HepG2 (cell line): ENCODE measurements at regions not wholly inside any gene's neighbourhood (a gene's known extent, or its start where the extent isn't known, plus 50 kb on each side); places are given as distances from the start of the nearest gene placed in this dataset.

Experiments
- BHLHE40 ChIP-seq: IDR thresholded peaks from 2 replicates; pipeline ENCODE4 v1.6.1; 2011; ENCODE audit warnings: low read length, improper control_type of control experiment
- FOXA3 ChIP-seq: IDR thresholded peaks from 2 replicates; pipeline ENCODE4 v1.6.1; 2016; ENCODE audit warnings: missing genetic modification reagents, missing compliant biosample characterization
- FOXP1 ChIP-seq, 2 experiments: fragments of 450-650 bp in 1 of 2; IDR thresholded peaks; 2 replicates each; pipeline ENCODE4 v1.6.1; 2017 to 2018; ENCODE audit warnings: antibody characterized with exemption in 1 of 2
- GATA4 ChIP-seq: sonication (generic); IDR thresholded peaks from 2 replicates; pipeline ENCODE4 v1.6.1; 2016; ENCODE audit warnings: antibody characterized with exemption, low read depth, borderline replicate concordance
- HMG20A ChIP-seq: IDR thresholded peaks from 2 replicates; pipeline ENCODE4 v1.6.1; 2016; ENCODE audit warnings: borderline replicate concordance
- MLX ChIP-seq: IDR thresholded peaks from 2 replicates; pipeline ENCODE4 v1.6.1; 2016
- MNT ChIP-seq: fragments of 450-650 bp; IDR thresholded peaks from 2 replicates; pipeline ENCODE4 v1.6.1; 2016
- MXD4 ChIP-seq: IDR thresholded peaks from 2 replicates; pipeline ENCODE4 v1.6.1; 2016; ENCODE audit warnings: mild to moderate bottlenecking, missing biosample characterization, missing genetic modification reagents
- PAXIP1 ChIP-seq: sonication (generic); formaldehyde crosslinking; conservative IDR thresholded peaks from 2 replicates; pipeline ENCODE4 v1.4.0; 2020; ENCODE audit warnings: mild to moderate bottlenecking, missing genetic modification reagents, moderate library complexity
- SAP130 ChIP-seq: IDR thresholded peaks from 2 replicates; pipeline ENCODE4 v1.6.1; 2016; ENCODE audit warnings: low read depth
- TBX2 ChIP-seq: sonication (generic); formaldehyde crosslinking; IDR thresholded peaks from 2 replicates; pipeline ENCODE4 v1.5.0; 2020; ENCODE audit warnings: missing genetic modification reagents, mild to moderate bottlenecking, borderline replicate concordance
- ZFX ChIP-seq: sonication (generic); formaldehyde crosslinking; IDR thresholded peaks from 2 replicates; pipeline ENCODE4 v1.4.0; 2020; ENCODE audit warnings: mild to moderate bottlenecking, low read depth, missing genetic modification reagents, moderate library complexity
- ZNF281 ChIP-seq: sonication (generic); formaldehyde crosslinking; IDR thresholded peaks from 2 replicates; pipeline ENCODE4 v1.4.0; 2020; ENCODE audit warnings: missing genetic modification reagents, borderline replicate concordance
- ZNF572 ChIP-seq: sonication (generic); formaldehyde crosslinking; IDR thresholded peaks from 2 replicates; pipeline ENCODE4 v1.5.1; 2020; ENCODE audit warnings: mild to moderate bottlenecking, missing genetic modification reagents
- ZNF687 ChIP-seq: sonication (generic); formaldehyde crosslinking; IDR thresholded peaks from 2 replicates; pipeline ENCODE4 v1.5.1; 2020; ENCODE audit warnings: mild to moderate bottlenecking, missing genetic modification reagents, moderate library complexity

GRCh38 chr9:113793558-113793957 is 82.6 kb upstream of the ZNF618 start (continued):
- TF ChIP-seq ZNF687 (CRISPR knock-in tag) (peak; percentile 41; the same call in 1 of the 2 replicates), ZNF281 (CRISPR knock-in tag) (peak; percentile 62; the same call in 1 of the 2 replicates), FOXA3 (CRISPR knock-in tag) (peak; percentile 28; the same call in 1 of the 2 replicates), HMG20A (CRISPR knock-in tag) (0 out of 2 replicates have a peak, but pooled peaks have one; percentile 11), TBX2 (CRISPR knock-in tag) (no peak; the same call in 1 of the 2 replicates), GATA4 (no peak), FOXP1 (IDR thresholded peaks at IDR 0.05) (no peak), FOXP1 (CRISPR knock-in tag; IDR thresholded peaks at IDR 0.05) (peak; percentile 48; the same call in 1 of the 2 replicates), ZNF572 (CRISPR knock-in tag) (0 out of 2 replicates have a peak, but pooled peaks have one; percentile 27), MNT (0 out of 2 replicates have a peak, but pooled peaks have one; percentile 34), BHLHE40 (peak; percentile 50; the same call in 1 of the 2 replicates), MLX (CRISPR knock-in tag) (0 out of 2 replicates have a peak, but pooled peaks have one; percentile 27), PAXIP1 (CRISPR knock-in tag) (peak; percentile 54), MXD4 (CRISPR knock-in tag) (no peak), ZFX (CRISPR knock-in tag) (peak; percentile 49), SAP130 (CRISPR knock-in tag) (peak; percentile 42; the same call in 1 of the 2 replicates)
- TF ChIP-seq, all 625 proteins: peak for 22
